Stimulated activated effector memory CD8-positive, alpha-beta T cell treated with anti-CD3 and anti-CD28 coated beads, Interleukin-12 subunit alpha, Interleukin-12 subunit beta, amount 100 ng/mL, for 72 hours (primary cell): ENCODE measurements at regions not wholly inside any gene's neighbourhood (a gene's known extent, or its start where the extent isn't known, plus 50 kb on each side); places are given as distances from the start of the nearest gene placed in this dataset.

ENCODE experiments used
- ATAC-seq: fragments of 150-1000 bp; cut with Tn5 transposase; 2 replicates; pipeline ENCODE4 v1.10.0; 2021
- DNase-seq, 2 donors: peaks; one replicate each; pipeline ENCODE4 v3.0.0; 2021 to 2022; ENCODE audit warnings: low spot score in 2 of 2
- H3K27ac Mint-ChIP-seq: one replicate; pipeline ENCODE4 v1.8.0; 2022; ENCODE audit warnings: mild to moderate bottlenecking, mixed read lengths
- H3K36me3 Mint-ChIP-seq: one replicate; pipeline ENCODE4 v1.8.0; 2022; ENCODE audit warnings: mild to moderate bottlenecking, mixed read lengths
- H3K4me1 Mint-ChIP-seq: one replicate; pipeline ENCODE4 v1.8.0; 2022; ENCODE audit warnings: mixed read lengths
- H3K4me3 Mint-ChIP-seq: one replicate; pipeline ENCODE4 v1.8.0; 2022; ENCODE audit warnings: mild to moderate bottlenecking, mixed read lengths
- H3K9me3 Mint-ChIP-seq: one replicate; pipeline ENCODE4 v1.8.0; 2022; ENCODE audit warnings: mixed read lengths

GRCh38 chr3:94961423-94962100 is 898.7 kb downstream of the NSUN3 start:
- DNase-seq, result no peak
- Mint-ChIP-seq H3K9me3 (peaks cover 14% of the 10 kb centered on the region), H3K36me3 (no peaks in the 10 kb centered on the region), H3K27ac (no peak overlapping the region), H3K4me1 (no peaks in the 10 kb centered on the region), H3K4me3 (no peak overlapping the region)
- ATAC-seq, result no peak

- no peaks in the 10 kb centered on the region for H3K4me1 Mint-ChIP-seq
- no peaks in the 10 kb centered on the region for H3K36me3 Mint-ChIP-seq
- DNase-seq (no peak), ATAC-seq (no peak)
- H3K9me3 Mint-ChIP-seq, result peaks cover 12% of the 10 kb centered on the region
- no peak overlapping the region for H3K4me3 Mint-ChIP-seq
- H3K27ac Mint-ChIP-seq, result no peak overlapping the region
These were observed 903.1 kb downstream of the NSUN3 start for GRCh38 chr3:94965867-94966475.

GRCh38 chr3:94967196-94967595 is 904.3 kb downstream of the NSUN3 start:
- H3K9me3 Mint-ChIP-seq, result peaks cover 12% of the 10 kb centered on the region
- no peak overlapping the region for H3K4me3 Mint-ChIP-seq
- no peaks in the 10 kb centered on the region for H3K36me3 Mint-ChIP-seq
- no peaks in the 10 kb centered on the region for H3K4me1 Mint-ChIP-seq
- H3K27ac Mint-ChIP-seq, result no peak overlapping the region
- ATAC-seq (no peak), DNase-seq (no peak)

GRCh38 chr3:94968519-94968918 is 905.7 kb downstream of the NSUN3 start:
- Mint-ChIP-seq H3K27ac (no peak overlapping the region), H3K4me1 (no peaks in the 10 kb centered on the region), H3K4me3 (no peak overlapping the region), H3K9me3 (peaks cover 12% of the 10 kb centered on the region), H3K36me3 (no peaks in the 10 kb centered on the region)
- ATAC-seq (no peak), DNase-seq (no peak)

GRCh38 chr3:94972066-94972465 is 909.2 kb downstream of the NSUN3 start:
- H3K27ac Mint-ChIP-seq, result no peak overlapping the region
- H3K4me3 Mint-ChIP-seq, result no peak overlapping the region
- no peak for DNase-seq
- peaks cover 17% of the 10 kb centered on the region for H3K9me3 Mint-ChIP-seq
- ATAC-seq, result no peak
- H3K4me1 Mint-ChIP-seq, result no peaks in the 10 kb centered on the region
- no peaks in the 10 kb centered on the region for H3K36me3 Mint-ChIP-seq

- H3K4me1 Mint-ChIP-seq, result no peaks in the 10 kb centered on the region
- no peaks in the 10 kb centered on the region for H3K36me3 Mint-ChIP-seq
- H3K9me3 Mint-ChIP-seq, result peaks cover 21% of the 10 kb centered on the region
- DNase-seq (no peak), ATAC-seq (no peak)
- no peak overlapping the region for H3K27ac Mint-ChIP-seq
- H3K4me3 Mint-ChIP-seq, result no peak overlapping the region
These were observed 915.2 kb downstream of the NSUN3 start for GRCh38 chr3:94978084-94978483.

- Mint-ChIP-seq H3K27ac (no peak overlapping the region), H3K4me3 (no peak overlapping the region), H3K4me1 (no peaks in the 10 kb centered on the region), H3K36me3 (no peaks in the 10 kb centered on the region), H3K9me3 (peaks cover 9% of the 10 kb centered on the region)
- DNase-seq, result no peak
- no peak for ATAC-seq
These were observed 922.9 kb downstream of the NSUN3 start for GRCh38 chr3:94985778-94986177.

- no peak for ATAC-seq
- no peak overlapping the region for H3K4me3 Mint-ChIP-seq
- DNase-seq, result no peak
These were observed 928.3 kb downstream of the NSUN3 start for GRCh38 chr3:94990952-94991705.

GRCh38 chr3:94996743-94997142 is 933.9 kb downstream of the NSUN3 start:
- no peak overlapping the region for H3K27ac Mint-ChIP-seq
- no peak overlapping the region for H3K4me3 Mint-ChIP-seq
- ATAC-seq (no peak), DNase-seq (no peak)
- H3K36me3 Mint-ChIP-seq, result no peaks in the 10 kb centered on the region
- peaks cover 21% of the 10 kb centered on the region for H3K9me3 Mint-ChIP-seq
- no peaks in the 10 kb centered on the region for H3K4me1 Mint-ChIP-seq

More at GRCh38 chr3:94990952-94991705, 928.3 kb downstream of the NSUN3 start:
- no peak overlapping the region for H3K27ac Mint-ChIP-seq
- H3K9me3 Mint-ChIP-seq, result peaks cover 20% of the 10 kb centered on the region
- H3K36me3 Mint-ChIP-seq, result no peaks in the 10 kb centered on the region
- H3K4me1 Mint-ChIP-seq, result no peaks in the 10 kb centered on the region

- no peaks in the 10 kb centered on the region for H3K4me1 Mint-ChIP-seq
- H3K36me3 Mint-ChIP-seq, result no peaks in the 10 kb centered on the region
- DNase-seq (no peak), ATAC-seq (no peak)
- H3K27ac Mint-ChIP-seq, result no peak overlapping the region
- H3K4me3 Mint-ChIP-seq, result no peak overlapping the region
- peaks cover 12% of the 10 kb centered on the region for H3K9me3 Mint-ChIP-seq
These were observed 939.7 kb downstream of the NSUN3 start for GRCh38 chr3:95002438-95003046.

- no peaks in the 10 kb centered on the region for H3K36me3 Mint-ChIP-seq
- no peaks in the 10 kb centered on the region for H3K4me1 Mint-ChIP-seq
- no peak overlapping the region for H3K4me3 Mint-ChIP-seq
- ATAC-seq (no peak), DNase-seq (no peak)
- no peak overlapping the region for H3K27ac Mint-ChIP-seq
- peaks cover 7% of the 10 kb centered on the region for H3K9me3 Mint-ChIP-seq
These were observed 965.8 kb downstream of the NSUN3 start for GRCh38 chr3:95028688-95029087.

- Mint-ChIP-seq H3K9me3 (peaks cover 11% of the 10 kb centered on the region), H3K4me1 (no peaks in the 10 kb centered on the region), H3K4me3 (no peak overlapping the region), H3K36me3 (no peaks in the 10 kb centered on the region), H3K27ac (no peak overlapping the region)
- no peak for ATAC-seq
- DNase-seq, result no peak
These were observed 966.8 kb downstream of the NSUN3 start for GRCh38 chr3:95029644-95030043.

- H3K4me3 Mint-ChIP-seq, result no peak overlapping the region
These were observed 973.7 kb downstream of the NSUN3 start for GRCh38 chr3:95036526-95037021.

GRCh38 chr3:95037097-95037496 is 974.2 kb downstream of the NSUN3 start:
- H3K27ac Mint-ChIP-seq, result no peak overlapping the region

More at GRCh38 chr3:95036526-95037021, 973.7 kb downstream of the NSUN3 start:
- ATAC-seq, result no peak
- Mint-ChIP-seq H3K4me1 (no peaks in the 10 kb centered on the region), H3K36me3 (no peaks in the 10 kb centered on the region), H3K27ac (no peak overlapping the region), H3K9me3 (peaks cover 17% of the 10 kb centered on the region)
- no peak for DNase-seq

GRCh38 chr3:95037927-95038326 is 975.1 kb downstream of the NSUN3 start:
- Mint-ChIP-seq H3K9me3 (peaks cover 13% of the 10 kb centered on the region), H3K4me1 (no peaks in the 10 kb centered on the region), H3K27ac (no peak overlapping the region), H3K4me3 (no peak overlapping the region), H3K36me3 (no peaks in the 10 kb centered on the region)
- DNase-seq, result no peak
- no peak for ATAC-seq

More at GRCh38 chr3:95037097-95037496, 974.2 kb downstream of the NSUN3 start:
- Mint-ChIP-seq H3K4me3 (no peak overlapping the region), H3K4me1 (no peaks in the 10 kb centered on the region), H3K9me3 (peaks cover 14% of the 10 kb centered on the region), H3K36me3 (no peaks in the 10 kb centered on the region)
- DNase-seq (no peak), ATAC-seq (no peak)
